ENCODE measurements at regions not wholly inside any gene's neighbourhood (a gene's known extent, or its start where the extent isn't known, plus 50 kb on each side); places are given as distances from the start of the nearest gene placed in this dataset.

DNA sequence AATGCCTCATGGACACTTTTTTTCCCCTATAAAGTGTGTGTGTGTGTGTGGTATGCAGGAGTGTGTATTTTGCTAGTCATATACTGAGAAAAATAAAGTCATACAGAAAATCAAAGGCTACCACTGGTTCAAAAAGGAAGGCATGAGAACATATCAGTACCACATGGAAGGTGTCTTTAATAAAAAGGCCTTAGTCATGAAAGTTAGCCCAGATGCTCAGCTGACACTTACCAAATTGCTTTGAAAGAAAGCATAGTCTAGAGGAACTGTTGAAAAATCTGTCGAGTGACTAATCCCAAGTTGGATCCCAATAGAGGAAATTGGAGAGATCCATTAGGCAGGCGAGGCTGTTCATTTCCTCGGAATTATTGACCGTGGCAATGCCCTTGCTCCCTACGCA lies 432.9 kb upstream of the CFAP20DC start:
- TF ChIP-seq EP300 (IDR thresholded peaks at IDR 0.05) (no peak), POLR2A (IDR thresholded peaks at IDR 0.05; ENCODE audit: low read length) (no peak), RFX5 (IDR thresholded peaks at IDR 0.05) (no peak), MYC (IDR thresholded peaks at IDR 0.05; ENCODE audit: borderline replicate concordance, low read length) (no peak), CHD4 (IDR thresholded peaks at IDR 0.05; ENCODE audit: borderline replicate concordance) (no peak), POLR2AphosphoS2 (conservative IDR thresholded peaks at IDR 0.05; ENCODE audit: low read length) (no peak), BHLHE40 (IDR thresholded peaks at IDR 0.05; ENCODE audit: low read depth, low read length) (no peak), MAZ (IDR thresholded peaks at IDR 0.05; ENCODE audit: borderline replicate concordance, low read depth, low read length) (no peak)
- TF ChIP-seq, protein P1, sequence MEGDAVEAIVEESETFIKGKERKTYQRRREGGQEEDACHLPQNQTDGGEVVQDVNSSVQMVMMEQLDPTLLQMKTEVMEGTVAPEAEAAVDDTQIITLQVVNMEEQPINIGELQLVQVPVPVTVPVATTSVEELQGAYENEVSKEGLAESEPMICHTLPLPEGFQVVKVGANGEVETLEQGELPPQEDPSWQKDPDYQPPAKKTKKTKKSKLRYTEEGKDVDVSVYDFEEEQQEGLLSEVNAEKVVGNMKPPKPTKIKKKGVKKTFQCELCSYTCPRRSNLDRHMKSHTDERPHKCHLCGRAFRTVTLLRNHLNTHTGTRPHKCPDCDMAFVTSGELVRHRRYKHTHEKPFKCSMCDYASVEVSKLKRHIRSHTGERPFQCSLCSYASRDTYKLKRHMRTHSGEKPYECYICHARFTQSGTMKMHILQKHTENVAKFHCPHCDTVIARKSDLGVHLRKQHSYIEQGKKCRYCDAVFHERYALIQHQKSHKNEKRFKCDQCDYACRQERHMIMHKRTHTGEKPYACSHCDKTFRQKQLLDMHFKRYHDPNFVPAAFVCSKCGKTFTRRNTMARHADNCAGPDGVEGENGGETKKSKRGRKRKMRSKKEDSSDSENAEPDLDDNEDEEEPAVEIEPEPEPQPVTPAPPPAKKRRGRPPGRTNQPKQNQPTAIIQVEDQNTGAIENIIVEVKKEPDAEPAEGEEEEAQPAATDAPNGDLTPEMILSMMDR (IDR thresholded peaks at IDR 0.05), result no peak
- TF ChIP-seq, protein P2, sequence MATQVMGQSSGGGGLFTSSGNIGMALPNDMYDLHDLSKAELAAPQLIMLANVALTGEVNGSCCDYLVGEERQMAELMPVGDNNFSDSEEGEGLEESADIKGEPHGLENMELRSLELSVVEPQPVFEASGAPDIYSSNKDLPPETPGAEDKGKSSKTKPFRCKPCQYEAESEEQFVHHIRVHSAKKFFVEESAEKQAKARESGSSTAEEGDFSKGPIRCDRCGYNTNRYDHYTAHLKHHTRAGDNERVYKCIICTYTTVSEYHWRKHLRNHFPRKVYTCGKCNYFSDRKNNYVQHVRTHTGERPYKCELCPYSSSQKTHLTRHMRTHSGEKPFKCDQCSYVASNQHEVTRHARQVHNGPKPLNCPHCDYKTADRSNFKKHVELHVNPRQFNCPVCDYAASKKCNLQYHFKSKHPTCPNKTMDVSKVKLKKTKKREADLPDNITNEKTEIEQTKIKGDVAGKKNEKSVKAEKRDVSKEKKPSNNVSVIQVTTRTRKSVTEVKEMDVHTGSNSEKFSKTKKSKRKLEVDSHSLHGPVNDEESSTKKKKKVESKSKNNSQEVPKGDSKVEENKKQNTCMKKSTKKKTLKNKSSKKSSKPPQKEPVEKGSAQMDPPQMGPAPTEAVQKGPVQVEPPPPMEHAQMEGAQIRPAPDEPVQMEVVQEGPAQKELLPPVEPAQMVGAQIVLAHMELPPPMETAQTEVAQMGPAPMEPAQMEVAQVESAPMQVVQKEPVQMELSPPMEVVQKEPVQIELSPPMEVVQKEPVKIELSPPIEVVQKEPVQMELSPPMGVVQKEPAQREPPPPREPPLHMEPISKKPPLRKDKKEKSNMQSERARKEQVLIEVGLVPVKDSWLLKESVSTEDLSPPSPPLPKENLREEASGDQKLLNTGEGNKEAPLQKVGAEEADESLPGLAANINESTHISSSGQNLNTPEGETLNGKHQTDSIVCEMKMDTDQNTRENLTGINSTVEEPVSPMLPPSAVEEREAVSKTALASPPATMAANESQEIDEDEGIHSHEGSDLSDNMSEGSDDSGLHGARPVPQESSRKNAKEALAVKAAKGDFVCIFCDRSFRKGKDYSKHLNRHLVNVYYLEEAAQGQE (IDR thresholded peaks at IDR 0.05), result no peak
- TF ChIP-seq, protein P3, sequence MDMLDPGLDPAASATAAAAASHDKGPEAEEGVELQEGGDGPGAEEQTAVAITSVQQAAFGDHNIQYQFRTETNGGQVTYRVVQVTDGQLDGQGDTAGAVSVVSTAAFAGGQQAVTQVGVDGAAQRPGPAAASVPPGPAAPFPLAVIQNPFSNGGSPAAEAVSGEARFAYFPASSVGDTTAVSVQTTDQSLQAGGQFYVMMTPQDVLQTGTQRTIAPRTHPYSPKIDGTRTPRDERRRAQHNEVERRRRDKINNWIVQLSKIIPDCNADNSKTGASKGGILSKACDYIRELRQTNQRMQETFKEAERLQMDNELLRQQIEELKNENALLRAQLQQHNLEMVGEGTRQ (IDR thresholded peaks at IDR 0.05), result no peak
- TF ChIP-seq, protein P4, sequence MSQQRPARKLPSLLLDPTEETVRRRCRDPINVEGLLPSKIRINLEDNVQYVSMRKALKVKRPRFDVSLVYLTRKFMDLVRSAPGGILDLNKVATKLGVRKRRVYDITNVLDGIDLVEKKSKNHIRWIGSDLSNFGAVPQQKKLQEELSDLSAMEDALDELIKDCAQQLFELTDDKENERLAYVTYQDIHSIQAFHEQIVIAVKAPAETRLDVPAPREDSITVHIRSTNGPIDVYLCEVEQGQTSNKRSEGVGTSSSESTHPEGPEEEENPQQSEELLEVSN (IDR thresholded peaks at IDR 0.05; ENCODE audit: borderline replicate concordance, low read depth), result no peak
- TF ChIP-seq, protein P5, sequence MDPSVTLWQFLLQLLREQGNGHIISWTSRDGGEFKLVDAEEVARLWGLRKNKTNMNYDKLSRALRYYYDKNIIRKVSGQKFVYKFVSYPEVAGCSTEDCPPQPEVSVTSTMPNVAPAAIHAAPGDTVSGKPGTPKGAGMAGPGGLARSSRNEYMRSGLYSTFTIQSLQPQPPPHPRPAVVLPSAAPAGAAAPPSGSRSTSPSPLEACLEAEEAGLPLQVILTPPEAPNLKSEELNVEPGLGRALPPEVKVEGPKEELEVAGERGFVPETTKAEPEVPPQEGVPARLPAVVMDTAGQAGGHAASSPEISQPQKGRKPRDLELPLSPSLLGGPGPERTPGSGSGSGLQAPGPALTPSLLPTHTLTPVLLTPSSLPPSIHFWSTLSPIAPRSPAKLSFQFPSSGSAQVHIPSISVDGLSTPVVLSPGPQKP (IDR thresholded peaks at IDR 0.05; ENCODE audit: low read depth, low read length), result no peak
